Activated CD4-positive, CD25-positive, alpha-beta regulatory T cell treated with anti-CD3 and anti-CD28 coated beads, Interleukin-2, amount 50 U/mL, for 24 hours (primary cell): ENCODE measurements at regions not wholly inside any gene's neighbourhood (a gene's known extent, or its start where the extent isn't known, plus 50 kb on each side); places are given as distances from the start of the nearest gene placed in this dataset.
"Not testable (repeated sequence)": the region's sequence is repeated elsewhere in the genome, so short reads cannot be mapped to it uniquely, and the experiment has no call there.

Experiments
- ATAC-seq, 2 donors: fragments of 150-1000 bp; cut with Tn5 transposase; one replicate each; pipeline ENCODE4 v1.10.0; 2021; ENCODE audit warnings: mild to moderate bottlenecking in 1 of 2, moderate library complexity in 1 of 2

- not testable (repeated sequence) for ATAC-seq
Observed at GRCh38 chr1:88517499-88517898, 166.6 kb upstream of the PKN2 start.

- no peak for ATAC-seq
Observed at GRCh38 chr1:88519156-88519555, 164.9 kb upstream of the PKN2 start.

- ATAC-seq, result no peak
Observed at GRCh38 chr1:88523854-88524528, 160.1 kb upstream of the PKN2 start.

- ATAC-seq, result no peak
Observed at GRCh38 chr1:88526456-88526855, 157.6 kb upstream of the PKN2 start.

- ATAC-seq, result no peak
Observed at GRCh38 chr1:88528792-88529191, 155.3 kb upstream of the PKN2 start.

GRCh38 chr1:88529581-88529980 lies 154.5 kb upstream of the PKN2 start:
- ATAC-seq, result no peak

GRCh38 chr1:88530246-88530645 lies 153.8 kb upstream of the PKN2 start:
- no peak for ATAC-seq

GRCh38 chr1:88537787-88538186 lies 146.3 kb upstream of the PKN2 start:
- no peak for ATAC-seq

GRCh38 chr1:88538222-88538899 lies 145.7 kb upstream of the PKN2 start:
- no peak for ATAC-seq

GRCh38 chr1:88540255-88540654 lies 143.8 kb upstream of the PKN2 start:
- no peak for ATAC-seq

- no peak for ATAC-seq
Observed at GRCh38 chr1:88541596-88541995, 142.5 kb upstream of the PKN2 start.

GRCh38 chr1:88544195-88544594 lies 139.9 kb upstream of the PKN2 start:
- ATAC-seq, result no peak

- ATAC-seq, result no peak
Observed at GRCh38 chr1:88549536-88549935, 134.5 kb upstream of the PKN2 start.

- ATAC-seq, result no peak
Observed at GRCh38 chr1:88552226-88552625, 131.8 kb upstream of the PKN2 start.

- ATAC-seq, result no peak
Observed at GRCh38 chr1:88557014-88557413, 127.1 kb upstream of the PKN2 start.

- ATAC-seq, result no peak
Observed at GRCh38 chr1:88560621-88561020, 123.5 kb upstream of the PKN2 start.

- no peak for ATAC-seq
Observed at GRCh38 chr1:88562991-88563390, 121.1 kb upstream of the PKN2 start.

GRCh38 chr1:88566615-88567387 lies 117.3 kb upstream of the PKN2 start:
- no peak for ATAC-seq

GRCh38 chr1:88571506-88571905 lies 112.6 kb upstream of the PKN2 start:
- ATAC-seq, result no peak

GRCh38 chr1:88579598-88579997 lies 104.5 kb upstream of the PKN2 start:
- no peak for ATAC-seq

GRCh38 chr1:88581703-88582102 lies 102.4 kb upstream of the PKN2 start:
- ATAC-seq, result no peak

- no peak for ATAC-seq
Observed at GRCh38 chr1:88593358-88593757, 90.7 kb upstream of the PKN2 start.

- ATAC-seq, result peak in 1 of 2 donors; percentile 46
Observed at GRCh38 chr1:88595355-88596002, 88.6 kb upstream of the PKN2 start.
